T47D (cell line): ENCODE measurements at regions not wholly inside any gene's neighbourhood (a gene's known extent, or its start where the extent isn't known, plus 50 kb on each side); places are given as distances from the start of the nearest gene placed in this dataset.

ENCODE experiments used
- DNase-seq, 2 experiments: peaks; one replicate each; pipeline versions ENCODE4 v3.0.0 to v3.0.0-alpha.2; 2011 to 2012; ENCODE audit warnings: low read depth in 1 of 2, low spot score in 1 of 2
- JUND ChIP-seq: IDR thresholded peaks from 2 replicates; pipeline ENCODE4 v1.6.1; 2012; ENCODE audit warnings: low read depth
- in situ Hi-C: cut with HindIII; loops from 2 replicates; pipeline ENCODE4 v1.10.0; 2016; ENCODE audit warnings: low sequenced_read_pairs, low pct_unique_long_range_greater_than_20kb

DNA sequence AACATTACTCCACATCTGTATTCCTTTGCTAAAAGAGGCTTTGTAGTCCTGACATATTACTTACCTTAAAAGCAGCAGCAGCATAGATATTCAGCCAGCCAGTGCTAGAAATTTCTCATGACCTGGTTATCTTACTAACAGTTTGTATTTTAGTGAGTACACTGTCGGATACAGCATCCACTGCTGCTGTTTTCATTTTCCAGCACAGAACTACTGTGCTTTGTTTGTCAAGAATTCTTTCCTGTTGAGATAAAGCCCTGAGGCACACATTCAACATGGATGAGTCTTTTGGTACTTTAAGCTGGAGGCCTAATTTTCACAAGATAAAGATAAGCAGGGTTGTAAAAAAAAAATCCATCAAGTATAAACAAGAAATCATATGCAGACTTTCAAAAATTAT lies 311.2 kb upstream of the OPRM1 start:
- DNase-seq = no peak
- in situ Hi-C loops = no loop called here

DNA sequence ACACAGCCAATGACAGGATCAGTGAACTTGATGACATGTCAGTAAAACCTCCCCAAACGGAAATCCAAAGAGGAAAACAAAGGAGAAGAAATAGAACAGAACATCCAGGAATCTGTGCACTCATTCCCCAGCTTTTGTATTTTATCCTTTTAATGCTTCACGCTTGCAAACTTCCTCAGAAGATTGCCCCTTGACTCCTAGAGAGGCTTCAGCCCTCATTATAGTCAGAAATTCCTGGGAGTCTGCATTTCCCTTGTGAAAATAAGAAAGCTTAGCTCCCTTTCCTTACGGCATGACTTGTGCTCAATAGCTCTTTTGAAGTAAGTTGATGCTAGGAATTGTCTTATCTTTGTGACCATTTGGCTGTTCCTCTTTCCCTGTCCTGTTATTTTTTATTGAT lies 313.6 kb upstream of the OPRM1 start:
- in situ Hi-C loops = no loop called here
- no peak for TF ChIP-seq JUND
- no peak for DNase-seq

More for the DNA sequence above, 311.2 kb upstream of the OPRM1 start:
- TF ChIP-seq JUND = no peak

DNA sequence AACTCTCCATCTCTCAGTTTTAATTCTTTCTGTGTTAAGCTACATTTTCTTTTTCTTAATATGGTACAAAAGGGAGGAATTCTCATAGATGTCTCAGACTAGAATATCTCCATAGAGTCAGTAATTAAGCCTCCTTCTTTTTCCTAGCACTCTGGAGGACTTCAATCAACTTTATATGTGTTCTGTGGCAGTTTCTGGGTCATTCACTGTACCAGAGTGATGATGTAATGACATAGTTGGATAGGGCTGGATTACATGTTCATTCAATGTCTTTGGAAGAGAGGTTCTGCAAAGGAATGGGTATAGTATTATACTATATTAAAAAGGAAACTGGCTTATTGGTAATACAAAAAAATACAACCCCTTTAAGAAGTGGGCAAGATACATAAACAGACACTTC lies 318.3 kb upstream of the OPRM1 start:
- in situ Hi-C loops = no loop called here
- DNase-seq = no peak
- TF ChIP-seq JUND = no peak

DNA sequence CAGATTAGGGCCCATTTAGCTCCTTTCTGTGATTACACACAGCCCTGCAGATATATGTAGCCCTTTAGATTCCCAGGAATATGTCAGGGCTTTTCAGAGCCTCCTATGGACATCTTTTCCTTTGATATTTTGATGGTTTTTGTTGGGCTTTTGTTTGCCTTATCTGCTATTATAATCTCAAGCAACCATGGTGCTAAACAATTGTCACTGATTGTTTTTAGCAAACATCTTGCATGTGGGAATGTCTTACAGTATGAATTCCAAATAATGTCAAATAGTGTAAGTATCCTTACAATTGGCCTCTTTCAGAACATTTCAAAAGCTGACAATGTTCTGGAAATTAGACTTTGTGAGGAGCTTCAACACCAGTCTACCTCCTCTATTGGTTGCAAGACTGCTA lies 333.6 kb upstream of the OPRM1 start:
- no peak for DNase-seq
- in situ Hi-C loops = no loop called here
- no peak for TF ChIP-seq JUND

DNA sequence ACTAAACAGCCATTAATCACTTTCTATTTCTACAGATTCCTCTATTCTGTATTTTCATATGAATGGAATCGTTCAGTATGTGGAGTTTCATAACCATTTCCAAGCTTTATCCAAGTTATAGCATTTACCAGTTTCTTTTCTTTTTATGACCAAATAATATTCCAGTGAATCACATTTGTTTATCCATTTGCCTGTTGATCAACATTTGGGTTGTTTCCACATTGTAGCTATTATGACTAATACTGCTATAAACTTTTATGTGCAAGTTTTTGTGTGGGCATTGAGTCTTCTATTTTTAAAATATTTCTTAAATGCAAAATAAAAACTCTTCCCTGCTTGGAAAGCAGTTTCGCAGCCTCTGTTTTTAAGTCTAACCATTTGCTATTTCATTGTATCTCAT lies 336.4 kb upstream of the OPRM1 start:
- no peak for DNase-seq
- in situ Hi-C loops = no loop called here
- TF ChIP-seq JUND = no peak

DNA sequence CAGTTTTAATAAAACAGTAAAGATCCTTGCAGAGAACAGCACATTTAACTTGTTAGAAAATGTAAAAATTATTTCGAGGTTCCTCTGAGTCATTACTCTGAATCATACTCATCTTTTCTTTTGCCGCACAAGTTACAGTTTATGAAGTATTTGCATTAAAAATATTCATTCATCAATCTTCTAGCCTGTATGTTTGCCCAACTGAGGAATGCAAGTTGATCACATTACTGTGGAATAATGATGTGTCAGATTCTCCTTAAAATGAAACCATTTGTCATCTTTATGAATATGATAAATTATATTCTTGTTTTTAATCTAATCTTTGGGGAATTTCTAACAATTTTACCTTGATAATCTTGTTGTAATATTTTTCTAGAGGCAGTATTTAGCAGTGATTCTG lies 340.4 kb upstream of the OPRM1 start:
- TF ChIP-seq JUND = no peak
- no peak for DNase-seq
- in situ Hi-C loops = no loop called here

DNA sequence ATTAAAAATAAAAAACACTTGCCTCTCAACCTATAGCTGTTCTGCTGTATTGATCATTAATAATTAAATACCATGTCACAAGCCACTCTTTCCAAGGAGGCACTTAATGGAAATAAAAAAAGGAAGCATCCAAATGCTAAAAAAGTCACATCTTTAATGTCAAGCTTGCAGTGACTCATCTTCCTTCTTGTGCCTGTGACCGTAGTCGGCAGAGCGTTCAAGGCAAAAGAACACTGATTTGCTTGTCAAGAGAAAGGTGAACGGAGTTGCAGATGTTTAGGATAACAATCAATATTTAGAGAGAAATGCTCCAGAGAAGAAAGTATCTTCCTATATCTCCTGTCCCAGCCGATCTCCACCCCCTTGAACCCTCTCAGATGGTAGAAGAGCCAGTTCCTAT lies 341.0 kb upstream of the OPRM1 start:
- DNase-seq = no peak

DNA sequence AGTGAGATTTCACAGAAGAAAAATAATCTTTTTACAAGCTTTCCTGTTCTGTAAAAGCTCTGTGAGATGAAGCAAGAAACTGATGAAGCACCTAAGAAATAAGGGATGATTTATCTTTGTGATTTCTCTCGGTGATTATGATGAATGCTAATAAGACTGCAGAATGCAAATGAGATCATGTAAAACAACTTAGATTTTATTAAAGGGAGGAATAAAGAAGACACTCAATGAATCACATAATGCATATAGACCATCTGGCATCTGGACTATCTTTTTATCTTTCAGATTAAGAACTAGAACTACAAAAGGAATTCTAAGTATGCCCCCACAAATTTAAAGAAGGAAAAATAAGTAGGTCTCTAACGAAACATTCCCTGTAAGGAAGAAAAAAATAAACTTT lies 361.5 kb upstream of the OPRM1 start:
- in situ Hi-C loops = no loop called here
- TF ChIP-seq JUND = no peak
- DNase-seq = no peak

More for the DNA sequence above, 341.0 kb upstream of the OPRM1 start:
- no peak for TF ChIP-seq JUND
- in situ Hi-C loops = no loop called here

DNA sequence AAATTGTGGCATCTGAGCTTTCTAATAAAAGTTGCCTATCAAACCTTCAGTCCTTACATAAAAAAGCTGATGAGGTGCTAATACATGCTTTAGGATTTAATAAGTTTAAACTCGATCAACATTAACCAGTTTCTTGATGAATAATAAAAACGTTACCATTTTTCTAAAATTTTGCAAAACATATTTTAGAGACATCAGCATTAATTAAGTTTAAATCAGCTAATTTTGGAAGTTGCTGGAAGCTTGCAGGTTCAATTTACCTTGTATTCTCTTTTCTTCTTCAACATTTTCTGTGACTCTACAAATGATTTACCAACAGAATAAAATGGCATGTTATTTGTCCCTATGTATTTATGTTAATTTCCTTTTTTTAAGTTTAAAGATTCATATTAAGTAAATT lies 365.3 kb upstream of the OPRM1 start:
- in situ Hi-C loops = no loop called here
- TF ChIP-seq JUND = no peak
- no peak for DNase-seq

DNA sequence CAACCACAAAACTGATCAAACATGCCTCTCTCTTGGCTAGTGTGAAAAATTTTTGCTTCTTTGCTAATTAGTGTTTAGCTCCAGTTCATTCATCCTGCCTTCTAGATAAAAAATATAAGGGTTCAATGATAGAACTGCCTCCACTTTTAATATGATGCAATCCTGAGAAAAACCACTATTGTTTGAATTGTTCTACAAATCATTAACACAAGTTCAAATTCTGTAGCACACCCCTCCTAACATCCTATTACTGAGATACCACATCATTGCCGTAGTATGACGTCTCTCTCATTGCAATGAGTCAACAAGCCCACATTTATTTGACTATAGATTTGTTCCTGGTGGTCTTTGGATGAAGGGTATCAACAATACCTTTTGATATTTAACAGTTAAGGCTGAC lies 365.8 kb upstream of the OPRM1 start:
- in situ Hi-C loops = no loop called here
- TF ChIP-seq JUND = no peak
- DNase-seq = no peak

DNA sequence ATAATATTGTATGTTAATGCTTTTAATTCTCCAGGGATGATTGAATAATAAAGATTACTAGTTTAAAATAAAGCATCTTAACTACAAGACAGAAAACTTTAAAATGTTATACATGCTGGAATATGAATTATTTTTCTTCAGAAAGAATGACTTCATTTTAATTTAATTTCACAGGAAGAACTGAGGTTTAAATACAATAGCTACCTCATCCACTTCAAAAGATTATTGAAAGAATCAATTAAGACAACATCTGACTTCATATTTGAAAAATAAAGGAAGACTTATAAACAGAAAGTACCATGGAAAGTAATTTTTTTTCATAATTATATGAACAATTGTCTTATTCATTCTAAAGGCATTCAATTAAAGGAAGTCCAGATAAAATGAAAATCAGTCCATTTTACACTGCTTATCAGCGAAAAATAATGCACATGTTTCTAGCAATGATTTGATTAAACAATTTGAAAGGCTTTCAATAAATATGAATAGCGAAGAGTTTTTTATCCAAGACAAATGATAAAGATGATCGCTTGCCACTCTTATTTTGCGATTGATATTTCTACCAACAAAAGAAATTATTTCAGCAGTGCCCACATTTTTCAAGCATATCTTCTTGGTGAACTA lies 368.5 kb upstream of the OPRM1 start:
- in situ Hi-C loops = no loop called here
- no peak for TF ChIP-seq JUND
- DNase-seq = no peak

DNA sequence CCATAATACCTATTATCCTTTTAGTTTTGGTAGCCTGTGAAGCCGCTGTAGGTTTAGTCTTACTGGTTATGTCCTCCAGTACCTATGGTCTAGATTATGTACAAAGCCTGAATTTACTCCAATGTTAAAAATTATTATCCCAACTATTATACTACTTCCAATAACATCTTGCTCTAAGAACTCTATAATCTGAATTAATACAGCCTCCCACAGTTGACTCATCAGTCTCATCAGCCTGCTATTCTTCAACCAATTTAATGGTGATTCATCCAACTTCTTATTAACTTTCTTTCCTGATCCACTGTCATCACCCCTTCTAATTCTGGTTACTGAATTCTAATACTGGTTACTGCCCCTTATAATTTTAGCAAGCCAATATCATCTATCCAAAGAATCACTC lies 370.3 kb upstream of the OPRM1 start:
- in situ Hi-C loops = no loop called here
- TF ChIP-seq JUND = no peak
- DNase-seq = no peak

DNA sequence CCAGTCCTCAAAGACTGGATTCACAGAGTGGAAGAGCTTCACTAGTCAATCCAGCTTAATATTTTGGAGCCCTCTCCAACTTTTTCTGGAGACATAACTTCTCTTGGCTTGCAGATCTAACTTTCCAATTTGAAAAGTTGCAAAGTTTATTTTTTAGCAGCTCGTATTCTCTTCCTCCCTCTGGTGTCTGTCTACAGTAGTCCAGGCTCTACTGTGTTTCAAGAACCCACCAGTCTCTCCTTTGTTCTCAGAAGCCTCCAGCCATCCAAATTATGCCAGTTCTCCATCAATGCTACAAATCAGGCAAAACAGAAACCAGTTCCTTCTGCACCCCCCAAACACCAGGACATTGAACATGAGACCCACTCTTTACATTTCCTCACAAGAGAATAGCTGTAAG lies 376.1 kb upstream of the OPRM1 start:
- in situ Hi-C loops = no loop called here
- no peak for DNase-seq
- no peak for TF ChIP-seq JUND

DNA sequence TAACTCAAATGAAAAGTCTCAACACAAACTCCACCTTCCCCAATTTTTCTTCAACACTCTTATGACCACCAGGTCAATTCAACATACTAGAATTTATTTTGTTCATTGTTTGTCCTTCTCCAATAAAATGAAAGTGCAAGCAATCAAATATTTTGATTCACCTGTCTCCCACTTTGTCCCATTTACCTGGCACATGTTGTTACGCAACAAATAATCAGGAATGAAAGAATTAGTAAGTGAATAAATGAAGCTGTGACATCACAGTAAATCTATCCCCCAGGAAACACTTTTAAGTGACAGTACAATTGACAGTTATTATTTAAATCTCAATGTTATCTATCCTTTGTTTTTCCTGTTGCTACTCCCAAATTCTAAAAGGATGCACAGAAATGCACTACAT lies 393.7 kb upstream of the OPRM1 start:
- DNase-seq = no peak
- no peak for TF ChIP-seq JUND

More for the DNA sequence above, 393.7 kb upstream of the OPRM1 start:
- in situ Hi-C loops = no loop called here
